Spleen (tissue), 11 donors: ENCODE measurements at regions not wholly inside any gene's neighbourhood (a gene's known extent, or its start where the extent isn't known, plus 50 kb on each side); places are given as distances from the start of the nearest gene placed in this dataset.

Experiments
- DNase-seq: peaks from one replicate; pipeline ENCODE4 v3.0.0-alpha.2; 2020
- H3K27ac ChIP-seq, 8 donors: fragments of 200-600 bp; sonication (generic) in 7 of 8; 1 replicate in 4 of 8; 2 replicates in 4 of 8; pipeline versions ENCODE4 v1.5.0 to v1.8.0; 2016 to 2021; ENCODE audit warnings: inconsistent platforms in 4 of 8, mild to moderate bottlenecking in 4 of 8, moderate library complexity in 1 of 8
- H3K27me3 ChIP-seq, 7 donors: fragments of 200-600 bp; sonication (generic) in 6 of 7; replicated peaks in 1 of 7; 1 replicate in 4 of 7; 2 replicates in 3 of 7; pipeline versions ENCODE4 v1.5.0 to v1.8.0; 2016 to 2021; ENCODE audit warnings: inconsistent platforms in 3 of 7, mild to moderate bottlenecking in 1 of 7
- H3K36me3 ChIP-seq, 6 donors: fragments of 200-600 bp; sonication (generic) in 5 of 6; 1 replicate in 4 of 6; 2 replicates in 2 of 6; pipeline versions ENCODE4 v1.5.0 to v1.8.0; 2016 to 2021; ENCODE audit warnings: inconsistent platforms in 2 of 6
- H3K4me1 ChIP-seq, 6 donors: fragments of 200-600 bp; sonication (generic) in 5 of 6; 1 replicate in 3 of 6; 2 replicates in 3 of 6; pipeline versions ENCODE4 v1.5.0 to v1.8.0; 2016 to 2021; ENCODE audit warnings: inconsistent platforms in 3 of 6
- H3K4me3 ChIP-seq, 8 donors: fragments of 200-600 bp; sonication (generic) in 7 of 8; 1 replicate in 4 of 8; 2 replicates in 4 of 8; pipeline versions ENCODE4 v1.5.0 to v1.8.0; 2016 to 2021; ENCODE audit warnings: inconsistent platforms in 4 of 8, mild to moderate bottlenecking in 4 of 8, moderate library complexity in 2 of 8
- H3K9me3 ChIP-seq, 8 donors: fragments of 200-600 bp; sonication (generic) in 7 of 8; 1 replicate in 4 of 8; 2 replicates in 4 of 8; pipeline versions ENCODE4 v1.5.0 to v1.8.0; 2016 to 2021; ENCODE audit warnings: inconsistent platforms in 4 of 8
- POLR2A ChIP-seq, 3 donors: fragments of 450-650 bp; IDR thresholded peaks; one replicate each; pipeline ENCODE4 v1.5.1; 2017; ENCODE audit warnings: antibody characterized with exemption in 3 of 3, mild to moderate bottlenecking in 1 of 3
- POLR2AphosphoS5 ChIP-seq, 3 donors: sonication (generic); formaldehyde crosslinking; IDR thresholded peaks; one replicate each; pipeline ENCODE4 v1.5.1; 2017; ENCODE audit warnings: antibody characterized with exemption in 3 of 3
- WGBS, 5 donors: extraction: QIAGEN DNeasy Blood & Tissue Kit in 3 of 5; methylation state at CpG; one replicate each; pipeline versions ENCODE4 v1.1.5 to v1.1.7; 2013 to 2018; 5-methylcytosine and 5-hydroxymethylcytosine counted together
- intact Hi-C: fragments of 100-400 bp; cut with DNase I; formaldehyde crosslinking; loops from one replicate; pipeline ENCODE4 v1.15.0; 2023; ENCODE audit warnings: low total_unique reads
- TF ChIP-seq, protein P1 (sequence below), 11 experiments: fragments of 200-600 bp in 7 of 11; fragments of 450-650 bp in 4 of 11; sonication (generic) in 4 of 11; IDR thresholded peaks in 8 of 11; conservative IDR thresholded peaks in 3 of 11; 1 replicate in 7 of 11; 2 replicates in 4 of 11; pipeline versions ENCODE4 v1.4.0 to v1.8.0; 2016 to 2021; ENCODE audit warnings: antibody characterized with exemption in 11 of 11, inconsistent platforms in 4 of 11, mild to moderate bottlenecking in 1 of 11
- donor health status: healthy with polysubstance abuse.
- donor health status: DM: no; HTN: no; CAD: no; lungs with moderate emphysema.
- donor health status: DM: no; HTN: no; CAD: no.
- donor health status: Bipolar disorder and iron deficiency.
- donor health status: healthy.
- donor health status: DM: no; HTN: no; CAD: no.
- donor health status: DM: yes; HTN: yes; CAD: no.

DNA sequence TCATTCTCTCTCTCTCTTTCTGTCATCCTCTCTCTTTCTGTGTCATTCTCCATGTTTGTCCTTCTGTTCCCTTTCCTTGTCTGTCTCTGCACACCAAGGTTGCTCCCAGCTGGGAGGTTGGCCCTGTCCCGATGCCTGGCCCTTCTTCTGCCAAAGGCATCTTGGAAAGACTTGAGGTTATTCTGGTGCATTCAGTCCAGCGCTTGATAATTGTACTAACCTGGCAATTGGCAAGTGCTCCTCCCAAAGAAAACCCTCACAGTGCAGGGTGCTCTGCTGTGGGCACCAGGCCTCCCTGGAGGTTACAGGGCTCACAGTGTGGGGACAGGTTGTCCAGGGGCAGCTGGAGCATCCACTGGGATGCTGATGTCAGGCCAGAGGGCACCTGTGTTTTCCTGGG lies 95.4 kb downstream of the GLI2 start:
- DNase-seq = peak; percentile 31
- WGBS, 5 donors = 79 to 87% (median 82%) methylated on average over 2 of the region's 2 CpGs
- Histone ChIP-seq H3K27me3 (no peaks in the 10 kb centered on the region), H3K27ac (no peak overlapping the region), H3K36me3 (no peaks in the 10 kb centered on the region), H3K9me3 (no peaks in the 10 kb centered on the region), H3K4me1 (peaks cover 0 to under 1% (median 0%) of the 10 kb centered on the region in 6 donors), H3K4me3 (no peak overlapping the region)
- intact Hi-C loops = no loop called here
- TF ChIP-seq POLR2AphosphoS5 (IDR thresholded peaks at IDR 0.05) (no peak), POLR2A (IDR thresholded peaks at IDR 0.05) (no peak)
- TF ChIP-seq, protein P1, sequence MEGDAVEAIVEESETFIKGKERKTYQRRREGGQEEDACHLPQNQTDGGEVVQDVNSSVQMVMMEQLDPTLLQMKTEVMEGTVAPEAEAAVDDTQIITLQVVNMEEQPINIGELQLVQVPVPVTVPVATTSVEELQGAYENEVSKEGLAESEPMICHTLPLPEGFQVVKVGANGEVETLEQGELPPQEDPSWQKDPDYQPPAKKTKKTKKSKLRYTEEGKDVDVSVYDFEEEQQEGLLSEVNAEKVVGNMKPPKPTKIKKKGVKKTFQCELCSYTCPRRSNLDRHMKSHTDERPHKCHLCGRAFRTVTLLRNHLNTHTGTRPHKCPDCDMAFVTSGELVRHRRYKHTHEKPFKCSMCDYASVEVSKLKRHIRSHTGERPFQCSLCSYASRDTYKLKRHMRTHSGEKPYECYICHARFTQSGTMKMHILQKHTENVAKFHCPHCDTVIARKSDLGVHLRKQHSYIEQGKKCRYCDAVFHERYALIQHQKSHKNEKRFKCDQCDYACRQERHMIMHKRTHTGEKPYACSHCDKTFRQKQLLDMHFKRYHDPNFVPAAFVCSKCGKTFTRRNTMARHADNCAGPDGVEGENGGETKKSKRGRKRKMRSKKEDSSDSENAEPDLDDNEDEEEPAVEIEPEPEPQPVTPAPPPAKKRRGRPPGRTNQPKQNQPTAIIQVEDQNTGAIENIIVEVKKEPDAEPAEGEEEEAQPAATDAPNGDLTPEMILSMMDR (IDR thresholded peaks at IDR 0.05 in 8 of 11, conservative IDR thresholded peaks at IDR 0.05 in 3 of 11) = no peak

GRCh38 chr2:120831891-120832290 lies 96.2 kb downstream of the GLI2 start:
- peak; percentile 61 for DNase-seq
- no peak overlapping the region for H3K27ac ChIP-seq
- intact Hi-C loops = no loop called here
- H3K9me3 ChIP-seq = no peaks in the 10 kb centered on the region
- TF ChIP-seq POLR2AphosphoS5 (IDR thresholded peaks at IDR 0.05) (no peak), POLR2A (IDR thresholded peaks at IDR 0.05) (no peak)
- TF ChIP-seq, protein P1 (IDR thresholded peaks at IDR 0.05 in 8 of 11, conservative IDR thresholded peaks at IDR 0.05 in 3 of 11) = no peak
- no peaks in the 10 kb centered on the region for H3K36me3 ChIP-seq
- H3K27me3 ChIP-seq = no peaks in the 10 kb centered on the region
- H3K4me3 ChIP-seq = no peak overlapping the region
- H3K4me1 ChIP-seq = no peaks in the 10 kb centered on the region
- 83 to 96% (median 91%) methylated on average over 6 of the region's 6 CpGs for WGBS, 5 donors

GRCh38 chr2:120832296-120833070 lies 96.8 kb downstream of the GLI2 start:
- H3K27ac ChIP-seq = no peak overlapping the region

GRCh38 chr2:120833127-120833675 lies 97.5 kb downstream of the GLI2 start:
- WGBS, 5 donors = 84 to 95% (median 94%) methylated on average over 3 of the region's 3 CpGs
- Histone ChIP-seq H3K4me1 (no peaks in the 10 kb centered on the region), H3K27me3 (no peaks in the 10 kb centered on the region), H3K4me3 (no peak overlapping the region), H3K9me3 (no peaks in the 10 kb centered on the region), H3K27ac (no peak overlapping the region), H3K36me3 (no peaks in the 10 kb centered on the region)
- intact Hi-C loops = no loop called here
- DNase-seq = peak; percentile 32
- TF ChIP-seq, protein P1 (IDR thresholded peaks at IDR 0.05 in 8 of 11, conservative IDR thresholded peaks at IDR 0.05 in 3 of 11) = no peak
- TF ChIP-seq POLR2A (IDR thresholded peaks at IDR 0.05) (no peak), POLR2AphosphoS5 (IDR thresholded peaks at IDR 0.05) (no peak)

More at GRCh38 chr2:120832296-120833070, 96.8 kb downstream of the GLI2 start:
- no peaks in the 10 kb centered on the region for H3K9me3 ChIP-seq
- no peak for TF ChIP-seq POLR2A (IDR thresholded peaks at IDR 0.05)
- TF ChIP-seq, protein P1 (IDR thresholded peaks at IDR 0.05 in 8 of 11, conservative IDR thresholded peaks at IDR 0.05 in 3 of 11) = no peak
- no peak for TF ChIP-seq POLR2AphosphoS5 (IDR thresholded peaks at IDR 0.05)
- no peak overlapping the region for H3K4me3 ChIP-seq
- H3K27me3 ChIP-seq = no peaks in the 10 kb centered on the region
- intact Hi-C loops = no loop called here
- WGBS, 5 donors = 86 to 93% (median 87%) methylated on average over 10 to 11 of the region's 11 CpGs
- DNase-seq = peak; percentile 62
- no peaks in the 10 kb centered on the region for H3K36me3 ChIP-seq
- H3K4me1 ChIP-seq = no peaks in the 10 kb centered on the region
